NOMO-1 treated with dmso at 0.1 percent for 144 hours (cell line): ENCODE measurements at regions not wholly inside any gene's neighbourhood (a gene's known extent, or its start where the extent isn't known, plus 50 kb on each side); places are given as distances from the start of the nearest gene placed in this dataset.
"Not testable (repeated sequence)": the region's sequence is repeated elsewhere in the genome, so short reads cannot be mapped to it uniquely, and the experiment has no call there.

Experiments
- DNase-seq: peaks from one replicate; lab custom pipeline; 2025; ENCODE audit not compliant: unreplicated experiment; lab: John Stamatoyannopoulos, UW

DNA sequence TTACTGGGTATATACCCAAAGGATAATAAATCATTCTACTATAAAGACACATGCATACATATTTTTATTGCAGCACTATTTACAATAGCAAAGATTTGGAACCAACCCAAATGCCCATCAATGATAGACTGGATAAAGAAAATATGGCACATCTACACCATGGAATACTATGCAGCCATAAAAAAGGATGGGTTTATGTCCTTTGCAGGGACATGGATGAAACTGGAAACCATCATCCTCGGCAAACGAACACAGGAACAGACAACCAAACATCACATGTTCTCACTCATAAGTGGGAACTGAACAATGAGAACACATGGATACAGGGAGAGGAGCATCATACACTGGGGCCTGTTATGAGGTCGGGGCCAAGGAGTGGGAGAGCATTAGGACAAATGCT is 665.0 kb upstream of the KCNMB2 start:
- DNase-seq = not testable (repeated sequence)

DNA sequence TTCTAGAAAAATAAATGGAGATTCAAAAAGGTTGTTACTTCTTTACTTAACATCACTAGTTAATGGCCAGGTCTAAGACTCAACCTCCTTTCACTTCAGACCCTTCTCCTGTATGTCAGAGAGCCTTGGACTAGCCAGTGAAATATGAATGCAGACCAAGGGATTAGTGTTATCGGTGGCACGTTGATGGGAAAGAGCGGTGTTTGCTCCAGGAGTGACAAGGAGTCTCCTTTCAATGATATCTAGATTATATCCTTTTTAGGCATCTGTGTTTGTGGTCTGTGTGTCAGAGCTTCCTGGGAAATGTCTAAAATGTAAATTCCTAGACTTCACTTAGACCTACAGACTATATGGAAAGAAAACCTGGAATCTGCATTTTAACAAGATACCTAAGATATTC is 658.0 kb upstream of the KCNMB2 start:
- DNase-seq = no peak

- no peak for DNase-seq
Observed at GRCh38 chr3:177878957-177879356, 657.3 kb upstream of the KCNMB2 start.

DNA sequence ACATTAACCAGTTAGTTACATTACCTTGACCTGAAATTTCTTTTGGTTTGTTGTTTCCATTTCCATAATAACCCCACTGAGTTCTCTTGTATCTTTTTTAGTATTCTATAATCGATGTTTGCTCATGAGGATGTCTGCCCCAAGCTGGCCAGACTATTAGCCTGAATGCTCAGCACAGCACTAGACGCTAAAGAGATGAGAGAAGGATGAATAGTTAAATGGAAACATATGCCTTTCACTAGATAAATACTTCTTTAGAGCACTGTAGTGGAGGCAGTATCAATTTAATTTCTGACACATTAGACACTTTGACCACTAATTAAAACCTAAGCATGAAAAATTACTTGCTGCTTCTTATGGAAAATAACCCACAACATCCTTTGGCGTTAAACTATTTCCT is 654.9 kb upstream of the KCNMB2 start:
- DNase-seq = no peak

GRCh38 chr3:177882124-177882648 is 654.0 kb upstream of the KCNMB2 start:
- no peak for DNase-seq

GRCh38 chr3:177883091-177883490 is 653.1 kb upstream of the KCNMB2 start:
- no peak for DNase-seq

GRCh38 chr3:177883957-177884356 is 652.3 kb upstream of the KCNMB2 start:
- no peak for DNase-seq

GRCh38 chr3:177885063-177885462 is 651.2 kb upstream of the KCNMB2 start:
- DNase-seq = no peak

- no peak for DNase-seq
Observed at GRCh38 chr3:177886501-177886900, 649.7 kb upstream of the KCNMB2 start.

- DNase-seq = no peak
Observed at GRCh38 chr3:177887475-177887874, 648.8 kb upstream of the KCNMB2 start.

- DNase-seq = no peak
Observed at GRCh38 chr3:177889161-177889560, 647.1 kb upstream of the KCNMB2 start.

GRCh38 chr3:177889652-177890358 is 646.4 kb upstream of the KCNMB2 start:
- DNase-seq = no peak

DNA sequence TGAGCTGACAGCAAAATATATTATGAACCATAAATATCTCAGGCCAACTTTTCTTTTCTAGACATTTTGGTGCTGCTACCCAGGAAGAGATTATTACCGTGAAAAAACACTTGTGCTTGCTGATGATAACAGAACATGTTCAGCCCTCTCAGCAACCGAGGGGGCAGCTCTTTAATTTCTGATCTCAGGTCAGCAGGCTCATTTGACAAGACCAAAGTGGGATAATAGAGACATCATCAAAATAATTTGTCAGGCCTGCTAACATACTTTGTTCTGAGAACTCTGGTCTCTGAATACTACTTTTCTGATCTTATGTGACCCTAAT is 645.9 kb upstream of the KCNMB2 start:
- DNase-seq = no peak

DNA sequence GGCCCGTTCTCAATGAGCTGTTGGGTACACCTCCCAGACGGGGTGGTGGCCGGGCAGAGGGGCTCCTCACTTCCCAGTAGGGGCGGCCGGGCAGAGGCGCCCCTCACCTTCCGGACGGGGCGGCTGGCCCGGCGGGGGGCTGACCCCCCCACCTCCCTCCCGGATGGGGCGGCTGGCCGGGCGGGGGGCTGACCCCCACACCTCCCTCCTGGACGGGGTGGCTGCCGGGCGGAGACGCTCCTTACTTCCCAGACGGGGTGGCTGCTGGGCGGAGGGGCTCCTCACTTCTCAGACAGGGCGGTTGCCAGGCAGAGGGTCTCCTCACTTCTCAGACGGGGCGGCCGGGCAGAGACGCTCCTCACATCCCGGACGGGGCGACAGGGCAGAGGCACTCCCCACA is 644.7 kb upstream of the KCNMB2 start:
- DNase-seq = not testable (repeated sequence)

DNA sequence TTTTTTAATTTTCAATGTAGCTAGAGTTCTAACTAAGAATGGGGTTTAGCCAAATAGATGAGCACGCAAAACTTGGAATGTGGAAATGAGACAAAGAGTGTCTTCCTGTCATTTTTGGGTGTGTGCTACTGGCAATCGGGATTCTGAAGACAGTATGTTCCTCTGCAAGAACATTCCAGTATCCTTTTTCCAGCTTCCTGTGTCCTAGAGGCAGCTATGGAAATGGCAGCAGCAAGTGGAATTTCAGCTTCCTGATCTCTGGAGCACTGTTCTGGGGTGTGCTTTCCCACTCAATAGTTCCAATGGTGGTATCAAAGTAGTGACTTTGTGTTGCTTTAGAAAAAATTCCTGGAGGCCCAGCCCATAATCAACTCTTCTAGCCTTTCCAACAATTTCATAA is 642.9 kb upstream of the KCNMB2 start:
- no peak for DNase-seq

DNA sequence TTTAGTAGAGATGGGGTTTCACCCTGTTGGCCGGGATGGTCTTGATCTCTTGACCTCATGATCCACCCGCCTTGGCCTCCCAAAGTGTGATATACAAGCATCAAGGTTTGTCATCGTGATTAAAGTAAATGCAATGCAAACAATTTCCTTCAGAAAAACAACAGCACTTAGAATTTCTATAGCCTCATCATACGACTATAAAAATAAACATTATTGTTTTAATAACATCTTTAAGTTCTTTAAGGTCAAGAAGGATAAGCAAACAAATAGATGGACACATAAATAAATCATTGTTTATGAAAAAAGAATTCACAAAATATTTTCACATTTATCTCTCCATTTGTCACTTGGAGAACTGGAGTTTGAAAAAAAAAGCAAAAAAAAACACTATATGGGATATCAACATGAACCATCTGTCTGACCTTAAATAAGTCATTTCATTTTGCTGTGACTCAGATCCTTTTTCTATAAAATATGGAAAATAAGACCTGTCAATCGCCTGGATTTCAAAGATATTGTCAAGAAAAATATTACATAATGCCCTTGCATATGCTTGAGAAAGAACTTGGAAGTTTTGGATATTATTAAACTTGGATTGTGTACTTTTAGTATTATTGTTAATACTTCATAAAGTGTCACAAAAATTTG is 642.0 kb upstream of the KCNMB2 start:
- DNase-seq = no peak

GRCh38 chr3:177898185-177898584 is 638.1 kb upstream of the KCNMB2 start:
- no peak for DNase-seq

DNA sequence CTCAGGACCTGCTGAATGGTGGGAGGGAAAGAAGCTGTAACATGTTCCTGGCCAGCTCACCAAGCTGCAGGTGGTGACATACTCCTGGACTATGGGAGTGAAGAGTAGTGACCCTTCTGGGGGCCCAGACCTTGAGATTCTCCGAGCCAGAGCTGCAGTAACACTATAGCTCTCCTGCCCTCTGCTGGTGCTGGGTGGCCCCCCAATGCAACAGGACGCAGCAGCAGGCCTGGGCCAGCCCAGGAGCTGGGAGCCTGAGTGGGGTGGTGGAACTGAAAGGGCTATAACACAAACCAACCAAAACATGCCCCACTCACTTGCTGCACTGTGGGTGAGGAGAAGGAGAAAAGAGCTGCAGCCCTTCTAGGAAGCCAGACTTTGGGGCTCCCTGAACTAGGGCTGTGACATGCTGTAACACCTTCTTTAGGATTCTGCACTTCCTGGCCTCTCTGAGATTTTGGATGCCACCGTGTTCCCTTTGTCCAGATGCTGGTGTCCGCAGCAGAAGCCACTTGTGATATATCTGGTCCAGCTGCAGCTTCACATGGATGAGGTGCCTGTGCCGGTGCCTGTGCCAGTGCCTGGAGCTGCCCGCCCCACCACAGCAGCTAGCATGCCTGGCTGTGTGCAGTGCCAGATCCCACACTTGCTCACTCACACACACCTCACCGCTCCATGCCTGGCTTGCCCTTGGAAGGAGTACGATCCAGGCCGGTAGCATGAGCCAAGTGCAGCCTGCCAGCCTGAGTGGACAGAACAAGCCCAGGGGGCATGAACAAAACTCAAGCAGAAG is 636.8 kb upstream of the KCNMB2 start:
- DNase-seq = no peak

- DNase-seq = no peak
Observed at GRCh38 chr3:177902876-177903275, 633.4 kb upstream of the KCNMB2 start.

DNA sequence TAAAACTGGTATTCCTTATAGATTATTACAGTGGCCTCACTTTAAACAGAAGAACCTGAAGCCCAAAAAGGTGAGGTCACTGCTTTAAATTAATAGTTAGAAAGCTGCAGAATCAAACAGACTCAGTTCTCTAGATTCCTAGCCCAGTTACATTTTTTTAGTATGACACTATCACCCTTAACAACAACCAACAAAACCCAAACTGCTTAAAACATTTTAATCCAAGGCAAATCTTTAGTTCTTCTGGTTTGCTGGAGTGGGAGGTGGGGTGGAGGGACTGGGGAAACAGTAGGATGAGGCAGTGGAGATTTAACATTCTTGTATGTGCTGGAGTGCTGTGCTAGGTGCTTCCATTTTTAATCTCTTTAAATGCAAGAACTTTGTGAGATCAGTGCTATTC is 631.6 kb upstream of the KCNMB2 start:
- no peak for DNase-seq

GRCh38 chr3:177905173-177906125 is 630.8 kb upstream of the KCNMB2 start:
- DNase-seq = no peak
